DOHH2 (cell line): ENCODE measurements at regions not wholly inside any gene's neighbourhood (a gene's known extent, or its start where the extent isn't known, plus 50 kb on each side); places are given as distances from the start of the nearest gene placed in this dataset.
A peak's percentile ranks its signal among the peaks of the same experiment; 100 is the strongest.

Experiments used
- H3F3A ChIP-seq: fragments of 200-600 bp; sonication (generic), shearing (Covaris generic); 2 replicates; pipeline ENCODE4 v1.6.0; 2016; ENCODE audit warnings: antibody characterized with exemption, mild to moderate bottlenecking; ENCODE audit not compliant: control insufficient read depth, insufficient read depth
- H3K27ac ChIP-seq: fragments of 200-600 bp; sonication (generic); 2 replicates; pipeline ENCODE4 v1.5.1; 2014; ENCODE audit warnings: low read depth, mild to moderate bottlenecking, low read length, moderate library complexity
- H3K27me3 ChIP-seq: fragments of 200-600 bp; sonication (generic); 2 replicates; pipeline ENCODE4 v1.6.1; 2014; ENCODE audit warnings: mild to moderate bottlenecking, low read length, mixed read lengths; ENCODE audit not compliant: control insufficient read depth
- H3K36me3 ChIP-seq: fragments of 200-600 bp; sonication (generic); 2 replicates; pipeline ENCODE4 v1.6.1; 2014; ENCODE audit warnings: mild to moderate bottlenecking, low read length, moderate library complexity, mixed read lengths; ENCODE audit not compliant: control insufficient read depth
- H3K4me1 ChIP-seq: fragments of 200-600 bp; sonication (generic); 2 replicates; pipeline ENCODE4 v1.6.1; 2014; ENCODE audit warnings: mild to moderate bottlenecking, low read length, mixed read lengths; ENCODE audit not compliant: control insufficient read depth
- H3K4me2 ChIP-seq: fragments of 200-600 bp; sonication (generic); 2 replicates; pipeline ENCODE4 v1.6.0; 2014; ENCODE audit warnings: mild to moderate bottlenecking, low read length, moderate library complexity
- H3K4me3 ChIP-seq: fragments of 200-600 bp; sonication (generic); 2 replicates; pipeline ENCODE4 v1.5.1; 2014; ENCODE audit warnings: mild to moderate bottlenecking, low read length, mixed read lengths
- H3K79me2 ChIP-seq: fragments of 200-600 bp; sonication (generic); 2 replicates; pipeline ENCODE4 v1.6.1; 2014; ENCODE audit warnings: mild to moderate bottlenecking, low read length, mixed read lengths; ENCODE audit not compliant: control insufficient read depth
- H3K9me2 ChIP-seq: fragments of 200-600 bp; sonication (generic); replicated peaks from 2 replicates; pipeline ENCODE4 v1.6.1; 2014; ENCODE audit warnings: mild to moderate bottlenecking, low read length, mixed read lengths; ENCODE audit not compliant: control insufficient read depth
- H3K9me3 ChIP-seq: fragments of 200-600 bp; sonication (generic); 2 replicates; pipeline ENCODE4 v1.6.1; 2014; ENCODE audit warnings: antibody characterized with exemption, low read length, mixed read lengths; ENCODE audit not compliant: control insufficient read depth, insufficient read depth
- H4K20me1 ChIP-seq: fragments of 200-600 bp; sonication (generic); 2 replicates; pipeline ENCODE4 v1.6.0; 2014; ENCODE audit warnings: low read depth, mild to moderate bottlenecking, antibody characterized with exemption, low read length, moderate library complexity; ENCODE audit not compliant: control insufficient read depth, insufficient read depth
- CTCF ChIP-seq: fragments of 200-600 bp; sonication (generic); IDR thresholded peaks from one replicate; pipeline ENCODE4 v1.5.1; 2014; ENCODE audit warnings: antibody characterized with exemption, mild to moderate bottlenecking, low read depth, low read length; ENCODE audit not compliant: poor library complexity, severe bottlenecking
- EZH2phosphoT487 ChIP-seq: fragments of 200-600 bp; sonication (generic); IDR thresholded peaks from 2 replicates; pipeline ENCODE4 v1.6.1; 2017; ENCODE audit warnings: borderline replicate concordance, mild to moderate bottlenecking, antibody characterized with exemption, low read length, moderate library complexity, mixed read lengths

GRCh38 chrX:148380650-148381561 lies 119.5 kb upstream of the AFF2 start:
- H3K36me3 ChIP-seq = no peaks in the 10 kb centered on the region
- no peaks in the 10 kb centered on the region for H4K20me1 ChIP-seq
- peak overlapping the region; percentile 39 for H3K27ac ChIP-seq
- peak overlapping the region; percentile 68 for H3K4me3 ChIP-seq
- H3F3A ChIP-seq = no peaks in the 10 kb centered on the region
- H3K9me3 ChIP-seq = no peaks in the 10 kb centered on the region
- H3K9me2 ChIP-seq = no peaks in the 10 kb centered on the region
- TF ChIP-seq CTCF (no peak), EZH2phosphoT487 (no peak)
- H3K4me1 ChIP-seq = peaks cover 27% of the 10 kb centered on the region
- H3K27me3 ChIP-seq = no peaks in the 10 kb centered on the region
- H3K4me2 ChIP-seq = peak overlapping the region; percentile 84
- H3K79me2 ChIP-seq = no peaks in the 10 kb centered on the region

GRCh38 chrX:148381603-148382002 lies 118.8 kb upstream of the AFF2 start:
- H3K27me3 ChIP-seq = no peaks in the 10 kb centered on the region
- peak overlapping the region; percentile 68 for H3K4me3 ChIP-seq
- no peaks in the 10 kb centered on the region for H3K79me2 ChIP-seq
- H4K20me1 ChIP-seq = no peaks in the 10 kb centered on the region
- no peak overlapping the region for H3K27ac ChIP-seq
- TF ChIP-seq CTCF (no peak), EZH2phosphoT487 (no peak)
- no peaks in the 10 kb centered on the region for H3K36me3 ChIP-seq
- H3K4me2 ChIP-seq = peak overlapping the region; percentile 84
- H3F3A ChIP-seq = no peaks in the 10 kb centered on the region
- H3K4me1 ChIP-seq = peaks cover 27% of the 10 kb centered on the region
- no peaks in the 10 kb centered on the region for H3K9me3 ChIP-seq
- no peaks in the 10 kb centered on the region for H3K9me2 ChIP-seq

GRCh38 chrX:148382983-148383382 lies 117.4 kb upstream of the AFF2 start:
- Histone ChIP-seq H3K9me3 (no peaks in the 10 kb centered on the region), H3F3A (no peaks in the 10 kb centered on the region), H3K4me2 (no peak overlapping the region), H3K27me3 (no peaks in the 10 kb centered on the region), H3K36me3 (no peaks in the 10 kb centered on the region), H3K79me2 (no peaks in the 10 kb centered on the region), H4K20me1 (no peaks in the 10 kb centered on the region), H3K4me1 (peaks cover 27% of the 10 kb centered on the region), H3K4me3 (no peak overlapping the region), H3K9me2 (no peaks in the 10 kb centered on the region), H3K27ac (no peak overlapping the region)
- TF ChIP-seq CTCF = no peak
- TF ChIP-seq EZH2phosphoT487 = no peak
